ENCODE measurements at regions not wholly inside any gene's neighbourhood (a gene's known extent, or its start where the extent isn't known, plus 50 kb on each side); places are given as distances from the start of the nearest gene placed in this dataset.

DNA sequence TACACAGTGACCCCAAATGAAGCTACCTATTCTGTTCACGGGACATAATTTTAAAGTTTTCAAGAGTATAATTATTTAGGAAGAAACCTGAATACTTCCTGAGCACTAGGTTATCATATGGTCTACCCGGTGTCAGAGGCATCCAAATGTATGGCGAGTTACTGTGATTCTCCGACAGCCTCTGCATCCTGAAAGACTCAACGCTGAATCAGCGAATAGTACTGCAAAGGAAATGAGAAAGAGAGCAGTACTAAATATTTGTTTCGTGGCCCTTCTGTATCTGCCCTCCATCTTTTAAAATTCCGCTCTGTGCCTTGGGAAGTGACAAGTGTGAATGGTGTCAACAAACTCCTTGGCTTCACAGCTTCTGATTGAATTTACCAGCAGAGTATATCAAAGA, 358.0 kb upstream of the ZEB2 start:
- Histone ChIP-seq H3K4me2 (ENCODE audit: low read length) (no peak overlapping the region), H3K4me3 (ENCODE audit: low read length) (no peak overlapping the region), H3K9me3 (ENCODE audit: low read length) (no peaks in the 10 kb centered on the region), H3K4me1 (ENCODE audit: insufficient read depth, low read length) (no peaks in the 10 kb centered on the region), H3K79me2 (ENCODE audit: low read length) (no peaks in the 10 kb centered on the region), H3K9me2 (replicated peaks; ENCODE audit: low read length) (no peaks in the 10 kb centered on the region), H3K27me3 (ENCODE audit: low read length) (no peaks in the 10 kb centered on the region), H3K36me3 (ENCODE audit: low read depth, low read length) (no peaks in the 10 kb centered on the region), H3F3A (ENCODE audit: low read length, unreplicated experiment) (no peaks in the 10 kb centered on the region), H4K20me1 (ENCODE audit: low read length) (no peaks in the 10 kb centered on the region), H3K27ac (ENCODE audit: low read length) (no peak overlapping the region), H3K9ac (ENCODE audit: low read length) (no peak overlapping the region), H2AFZ (ENCODE audit: low read length) (no peak overlapping the region)
- TF ChIP-seq EZH2 (IDR thresholded peaks at IDR 0.05; ENCODE audit: low read length, unreplicated experiment), result no peak
- ChIA-PET CTCF (no interaction called here), POLR2A (ENCODE audit: unreplicated experiment) (no interaction called here)
- no peak for DNase-seq
- no peak for ATAC-seq
- BruUV-seq (replicated peaks), result no TSS peak
- intact Hi-C loops (cut with micrococcal nuclease), result no loop called here

DNA sequence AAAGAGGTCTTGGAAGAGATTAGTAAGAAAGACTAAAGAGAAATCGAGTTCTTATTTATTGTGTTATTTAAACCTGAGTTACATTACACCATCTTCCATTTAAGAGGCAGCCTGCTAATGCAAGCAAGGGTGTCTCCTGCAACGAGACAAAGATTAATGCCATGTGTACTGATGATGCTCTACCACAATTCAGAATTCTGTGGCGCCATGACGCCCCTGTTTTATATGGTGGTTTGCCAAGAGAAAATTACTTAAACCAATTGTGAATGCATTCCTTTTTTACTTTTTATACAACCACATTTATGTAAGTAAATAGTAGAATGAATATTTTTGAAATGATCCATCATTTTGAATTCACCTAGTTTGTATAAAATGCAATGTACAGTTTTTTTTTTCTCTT, 356.1 kb upstream of the ZEB2 start:
- H3K4me2 ChIP-seq (ENCODE audit: low read length), result no peak overlapping the region
- no peaks in the 10 kb centered on the region for H3K36me3 ChIP-seq (ENCODE audit: low read depth, low read length)
- no peaks in the 10 kb centered on the region for H3K79me2 ChIP-seq (ENCODE audit: low read length)
- ChIA-PET POLR2A (ENCODE audit: unreplicated experiment) (no interaction called here), CTCF (no interaction called here)
- BruUV-seq (replicated peaks), result no TSS peak
- H3K27ac ChIP-seq (ENCODE audit: low read length), result no peak overlapping the region
- H3F3A ChIP-seq (ENCODE audit: low read length, unreplicated experiment), result no peaks in the 10 kb centered on the region
- intact Hi-C loops (cut with micrococcal nuclease), result no loop called here
- DNase-seq (no peak), ATAC-seq (no peak)
- no peak overlapping the region for H2AFZ ChIP-seq (ENCODE audit: low read length)
- no peaks in the 10 kb centered on the region for H3K4me1 ChIP-seq (ENCODE audit: insufficient read depth, low read length)
- TF ChIP-seq EZH2 (IDR thresholded peaks at IDR 0.05; ENCODE audit: low read length, unreplicated experiment) (no peak), EZH2phosphoT487 (IDR thresholded peaks at IDR 0.05; ENCODE audit: borderline replicate concordance, low read length) (no peak), CTCF (conservative IDR thresholded peaks at IDR 0.05; ENCODE audit: low read depth, low read length) (no peak)
- no peaks in the 10 kb centered on the region for H4K20me1 ChIP-seq (ENCODE audit: low read length)
- no peak overlapping the region for H3K4me3 ChIP-seq (ENCODE audit: low read length)
- no peaks in the 10 kb centered on the region for H3K27me3 ChIP-seq (ENCODE audit: low read length)
- H3K9ac ChIP-seq (ENCODE audit: low read length), result no peak overlapping the region
- no peaks in the 10 kb centered on the region for H3K9me3 ChIP-seq (ENCODE audit: low read length)
- H3K9me2 ChIP-seq (replicated peaks; ENCODE audit: low read length), result no peaks in the 10 kb centered on the region

DNA sequence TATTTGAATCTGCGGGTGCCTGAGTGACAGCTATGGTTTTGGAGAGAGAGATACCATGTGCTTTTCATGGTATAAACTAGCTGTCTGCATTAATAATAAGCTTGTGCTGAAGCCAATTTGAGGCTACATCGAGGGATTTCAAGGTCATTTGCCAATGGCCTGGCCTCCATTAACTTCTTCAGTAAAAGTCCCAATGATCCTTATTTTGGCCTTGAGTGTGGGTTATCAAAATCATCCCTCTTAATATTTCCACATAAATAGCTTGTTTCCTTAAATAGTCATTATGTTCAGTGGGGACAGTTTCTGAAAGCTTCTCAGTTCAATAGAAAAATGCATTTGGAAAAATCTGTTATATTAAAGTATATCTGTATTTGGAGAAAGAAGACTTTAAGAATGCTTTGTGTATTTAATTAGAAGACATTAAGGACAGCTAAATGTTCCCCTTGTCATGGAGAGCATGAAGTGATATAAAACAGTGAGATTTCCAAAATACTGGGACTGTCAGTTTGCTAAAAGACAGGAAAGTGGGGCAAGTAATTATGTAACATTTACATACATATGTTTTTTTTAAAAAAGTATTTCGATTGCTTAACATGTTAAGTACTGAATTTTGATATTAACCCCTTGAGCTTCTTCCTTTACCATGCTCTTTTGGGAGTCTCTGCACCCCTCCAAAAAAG, 355.5 kb upstream of the ZEB2 start:
- Histone ChIP-seq H3K4me2 (ENCODE audit: low read length) (no peak overlapping the region), H3K4me3 (ENCODE audit: low read length) (no peak overlapping the region), H3K4me1 (ENCODE audit: insufficient read depth, low read length) (no peaks in the 10 kb centered on the region), H3K36me3 (ENCODE audit: low read depth, low read length) (no peaks in the 10 kb centered on the region), H3K27me3 (ENCODE audit: low read length) (no peaks in the 10 kb centered on the region), H3K9me3 (ENCODE audit: low read length) (no peaks in the 10 kb centered on the region), H2AFZ (ENCODE audit: low read length) (no peak overlapping the region), H3K9me2 (replicated peaks; ENCODE audit: low read length) (no peaks in the 10 kb centered on the region), H3K9ac (ENCODE audit: low read length) (no peak overlapping the region), H3K79me2 (ENCODE audit: low read length) (no peaks in the 10 kb centered on the region), H3F3A (ENCODE audit: low read length, unreplicated experiment) (no peaks in the 10 kb centered on the region), H3K27ac (ENCODE audit: low read length) (no peak overlapping the region), H4K20me1 (ENCODE audit: low read length) (no peaks in the 10 kb centered on the region)
- ChIA-PET CTCF (no interaction called here), POLR2A (ENCODE audit: unreplicated experiment) (no interaction called here)
- no peak for TF ChIP-seq CTCF (conservative IDR thresholded peaks at IDR 0.05; ENCODE audit: low read depth, low read length)
- TF ChIP-seq EZH2phosphoT487 (IDR thresholded peaks at IDR 0.05; ENCODE audit: borderline replicate concordance, low read length), result no peak
- TF ChIP-seq EZH2 (IDR thresholded peaks at IDR 0.05; ENCODE audit: low read length, unreplicated experiment), result no peak
- DNase-seq (no peak), ATAC-seq (no peak)
- intact Hi-C loops (cut with micrococcal nuclease), result no loop called here
- no TSS peak for BruUV-seq (replicated peaks)

Data from PC-3 (cell line).